ENCODE measurements at regions not wholly inside any gene's neighbourhood (a gene's known extent, or its start where the extent isn't known, plus 50 kb on each side); places are given as distances from the start of the nearest gene placed in this dataset.

DNA sequence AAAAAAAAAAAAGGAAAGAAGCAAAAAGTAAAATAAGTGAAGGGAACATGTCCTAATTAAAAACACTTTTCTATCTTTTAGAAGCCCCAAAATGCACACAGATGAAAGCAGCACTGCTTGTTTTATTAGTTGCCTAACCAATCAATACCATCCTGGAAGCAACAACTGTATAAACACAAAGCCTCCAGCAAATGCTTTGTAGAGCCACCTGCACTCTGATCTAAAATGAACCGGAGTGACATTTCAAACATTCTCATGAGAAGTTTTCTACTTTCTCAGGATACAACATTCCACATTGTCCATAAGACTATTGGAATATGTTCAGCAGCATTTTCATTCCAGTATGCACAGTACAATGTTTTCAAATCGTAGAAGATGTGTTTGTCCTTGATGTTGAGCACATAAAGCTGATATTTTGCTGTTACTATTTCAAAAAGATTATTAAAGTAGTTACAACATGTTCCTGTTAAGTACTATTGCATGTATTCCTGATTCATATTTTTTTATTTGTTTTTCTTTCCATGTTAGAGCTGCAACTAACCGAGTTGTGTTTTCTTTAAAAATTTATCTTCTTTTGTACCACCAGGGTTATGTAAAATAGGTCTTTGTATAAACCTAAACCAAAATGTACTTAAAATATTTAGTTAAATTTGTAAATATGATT lies 50.3 kb upstream of the PLSCR5 start:
- Mint-ChIP-seq H3K4me1 (no peaks in the 10 kb centered on the region), H3K27me3 (ENCODE audit: low read depth) (no peaks in the 10 kb centered on the region), H3K27ac (no peak overlapping the region), H3K4me3 (no peak overlapping the region), H3K9me3 (no peaks in the 10 kb centered on the region), H3K36me3 (ENCODE audit: low read depth) (no peaks in the 10 kb centered on the region)
- TF ChIP-seq, protein P1, sequence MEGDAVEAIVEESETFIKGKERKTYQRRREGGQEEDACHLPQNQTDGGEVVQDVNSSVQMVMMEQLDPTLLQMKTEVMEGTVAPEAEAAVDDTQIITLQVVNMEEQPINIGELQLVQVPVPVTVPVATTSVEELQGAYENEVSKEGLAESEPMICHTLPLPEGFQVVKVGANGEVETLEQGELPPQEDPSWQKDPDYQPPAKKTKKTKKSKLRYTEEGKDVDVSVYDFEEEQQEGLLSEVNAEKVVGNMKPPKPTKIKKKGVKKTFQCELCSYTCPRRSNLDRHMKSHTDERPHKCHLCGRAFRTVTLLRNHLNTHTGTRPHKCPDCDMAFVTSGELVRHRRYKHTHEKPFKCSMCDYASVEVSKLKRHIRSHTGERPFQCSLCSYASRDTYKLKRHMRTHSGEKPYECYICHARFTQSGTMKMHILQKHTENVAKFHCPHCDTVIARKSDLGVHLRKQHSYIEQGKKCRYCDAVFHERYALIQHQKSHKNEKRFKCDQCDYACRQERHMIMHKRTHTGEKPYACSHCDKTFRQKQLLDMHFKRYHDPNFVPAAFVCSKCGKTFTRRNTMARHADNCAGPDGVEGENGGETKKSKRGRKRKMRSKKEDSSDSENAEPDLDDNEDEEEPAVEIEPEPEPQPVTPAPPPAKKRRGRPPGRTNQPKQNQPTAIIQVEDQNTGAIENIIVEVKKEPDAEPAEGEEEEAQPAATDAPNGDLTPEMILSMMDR (IDR thresholded peaks at IDR 0.05; ENCODE audit: unreplicated experiment in 3 of 3) = no peak
